DMS153 treated with DMSO at 0.1 percent for 48 hours (cell line): ENCODE measurements at regions not wholly inside any gene's neighbourhood (a gene's known extent, or its start where the extent isn't known, plus 50 kb on each side); places are given as distances from the start of the nearest gene placed in this dataset.
"Not testable (repeated sequence)": the region's sequence is repeated elsewhere in the genome, so short reads cannot be mapped to it uniquely, and the experiment has no call there.

Experiments used
- DNase-seq: peaks from one replicate; lab custom pipeline; 2025; ENCODE audit not compliant: unreplicated experiment; lab: John Stamatoyannopoulos, UW

GRCh38 chr19:29056535-29056934 is 156.4 kb downstream of the UQCRFS1 start:
- no peak for DNase-seq

- no peak for DNase-seq
These were observed 157.9 kb downstream of the UQCRFS1 start for GRCh38 chr19:29054886-29055675.

DNA sequence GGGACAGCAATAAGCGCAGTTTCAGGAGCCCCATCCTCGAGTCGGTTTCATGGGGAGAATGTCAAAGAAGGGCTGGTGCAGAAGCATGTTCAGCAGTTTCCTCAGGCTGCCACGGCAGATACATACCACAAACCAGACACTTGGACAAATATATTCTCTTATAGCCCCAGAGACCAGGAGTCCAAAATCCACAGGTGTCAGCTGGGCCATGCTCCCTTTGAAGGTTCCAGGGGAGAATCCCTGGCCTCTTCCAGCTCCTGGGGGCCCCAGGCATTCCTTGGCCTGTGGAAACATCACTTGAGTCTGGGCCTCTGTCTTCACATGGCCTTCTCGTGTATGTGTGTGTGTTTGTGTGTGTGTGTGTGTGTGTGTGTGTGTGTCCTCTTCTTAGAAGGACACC is 164.1 kb downstream of the UQCRFS1 start:
- DNase-seq, result no peak

DNA sequence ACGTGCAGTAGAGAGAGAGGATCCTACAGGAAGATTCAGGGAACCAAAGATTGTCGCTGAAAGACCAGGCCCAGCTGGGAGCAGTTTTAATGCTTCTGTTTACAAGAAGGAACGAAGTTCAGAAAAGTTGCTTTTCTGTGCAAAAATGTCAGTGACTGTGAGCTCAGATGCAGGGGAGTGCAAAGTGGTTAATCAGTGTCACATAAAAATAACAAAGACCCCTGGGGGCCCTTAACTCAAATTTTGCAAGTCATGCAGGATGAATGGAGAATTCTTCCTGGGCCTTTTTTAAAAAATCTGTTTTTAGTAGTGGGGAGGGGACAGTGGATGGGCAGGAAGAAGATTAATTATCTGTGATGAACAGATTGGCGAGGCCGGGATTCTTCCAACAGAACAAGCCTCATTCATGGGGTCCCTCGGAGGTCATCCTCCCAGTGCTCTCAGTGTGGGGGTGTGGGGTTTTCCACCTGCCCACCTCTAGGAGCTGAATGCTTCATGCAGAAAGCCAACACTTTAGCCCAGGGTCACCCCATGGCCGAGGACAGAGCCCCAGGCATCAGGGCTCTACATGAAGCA is 167.2 kb downstream of the UQCRFS1 start:
- DNase-seq, result no peak

GRCh38 chr19:29044037-29044436 is 168.9 kb downstream of the UQCRFS1 start:
- DNase-seq, result no peak

- DNase-seq, result no peak
These were observed 170.5 kb downstream of the UQCRFS1 start for GRCh38 chr19:29042450-29042849.

DNA sequence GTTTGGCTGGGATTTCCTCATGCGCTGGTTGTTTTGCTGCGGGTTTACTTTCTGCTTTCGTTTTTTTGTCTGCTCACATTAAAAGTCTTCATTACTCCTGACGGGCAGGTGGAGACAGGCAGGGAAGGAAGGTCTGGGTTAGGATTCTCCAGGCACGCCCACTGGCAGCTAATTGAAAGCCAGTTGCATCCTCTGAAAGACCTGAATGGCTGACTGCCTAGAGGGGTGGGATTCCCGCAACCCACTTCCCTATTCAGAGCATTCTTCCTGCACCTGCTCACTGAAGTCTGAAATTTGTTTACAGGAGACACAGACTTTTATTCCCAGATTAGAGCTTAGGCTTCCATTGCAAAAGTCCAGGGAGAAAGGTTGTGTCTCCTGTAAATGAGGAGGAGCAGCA is 172.0 kb downstream of the UQCRFS1 start:
- DNase-seq, result peak; percentile 9

- DNase-seq, result no peak
These were observed 172.7 kb downstream of the UQCRFS1 start for GRCh38 chr19:29040292-29040691.

DNA sequence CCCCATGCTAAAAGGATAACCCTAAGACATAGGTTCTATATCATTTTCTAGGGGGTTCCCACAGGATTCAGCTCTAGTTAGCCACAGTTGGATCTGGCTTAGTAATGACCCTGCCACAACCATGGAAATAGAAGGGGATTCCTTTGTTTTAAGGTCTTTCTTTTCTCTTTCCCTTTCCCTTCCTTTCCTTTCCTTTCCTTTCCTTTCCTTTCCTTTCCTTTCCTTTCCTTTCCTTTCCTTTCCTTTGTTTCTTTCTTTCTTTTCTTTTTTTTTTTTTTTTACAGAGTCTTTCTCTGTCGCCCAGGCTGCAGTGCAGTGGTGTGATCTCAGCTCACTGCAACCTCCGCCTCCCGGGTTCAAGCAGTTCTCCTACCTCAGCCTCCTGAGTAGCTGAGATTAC is 173.9 kb downstream of the UQCRFS1 start:
- not testable (repeated sequence) for DNase-seq

DNA sequence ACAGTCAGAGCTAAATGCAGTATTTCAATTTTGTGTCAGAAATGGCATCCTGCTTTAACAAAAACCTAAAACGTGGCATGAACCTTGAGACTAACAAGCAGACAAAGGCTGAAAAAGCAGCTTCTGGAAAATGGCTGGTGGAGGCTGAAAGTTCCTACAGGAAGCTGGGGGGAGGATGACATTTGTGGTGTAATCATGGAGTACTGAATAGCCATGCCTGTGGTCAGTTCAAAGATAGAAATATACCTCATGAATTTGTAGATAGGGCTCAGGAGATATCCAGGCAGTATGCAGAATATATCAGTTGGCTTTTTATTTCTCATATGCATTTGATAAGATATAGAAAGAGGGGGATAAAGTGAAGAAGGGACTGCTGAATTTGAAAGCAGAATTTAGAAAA is 181.7 kb downstream of the UQCRFS1 start:
- DNase-seq, result no peak

- DNase-seq, result no peak
These were observed 183.5 kb downstream of the UQCRFS1 start for GRCh38 chr19:29029268-29029958.

DNA sequence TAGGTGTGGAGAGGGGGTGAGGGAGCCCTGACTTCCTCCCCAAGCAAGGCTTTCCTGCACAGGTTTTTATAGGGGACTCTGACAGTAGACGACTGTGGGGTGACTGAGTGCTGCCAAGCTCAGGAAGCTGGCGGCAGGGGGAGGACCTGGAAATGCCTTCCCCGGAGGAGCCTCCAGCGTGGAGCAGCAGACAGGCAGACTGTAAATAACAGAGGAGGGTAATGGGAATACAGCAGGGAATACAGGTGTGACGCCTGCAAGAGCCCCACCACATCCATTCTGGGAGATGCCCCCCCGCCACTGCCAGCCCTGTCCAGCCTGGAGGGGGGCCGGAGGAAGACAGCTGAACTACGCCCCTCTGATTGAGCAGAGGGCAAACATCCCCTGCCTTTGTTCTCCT is 190.4 kb downstream of the UQCRFS1 start:
- DNase-seq, result no peak

- DNase-seq, result no peak
These were observed 190.8 kb downstream of the UQCRFS1 start for GRCh38 chr19:29022165-29022564.

- DNase-seq, result no peak
These were observed 191.6 kb downstream of the UQCRFS1 start for GRCh38 chr19:29021232-29021916.

GRCh38 chr19:29019403-29019802 is 193.5 kb downstream of the UQCRFS1 start:
- DNase-seq, result no peak

GRCh38 chr19:29018542-29018941 is 194.4 kb downstream of the UQCRFS1 start:
- DNase-seq, result no peak

DNA sequence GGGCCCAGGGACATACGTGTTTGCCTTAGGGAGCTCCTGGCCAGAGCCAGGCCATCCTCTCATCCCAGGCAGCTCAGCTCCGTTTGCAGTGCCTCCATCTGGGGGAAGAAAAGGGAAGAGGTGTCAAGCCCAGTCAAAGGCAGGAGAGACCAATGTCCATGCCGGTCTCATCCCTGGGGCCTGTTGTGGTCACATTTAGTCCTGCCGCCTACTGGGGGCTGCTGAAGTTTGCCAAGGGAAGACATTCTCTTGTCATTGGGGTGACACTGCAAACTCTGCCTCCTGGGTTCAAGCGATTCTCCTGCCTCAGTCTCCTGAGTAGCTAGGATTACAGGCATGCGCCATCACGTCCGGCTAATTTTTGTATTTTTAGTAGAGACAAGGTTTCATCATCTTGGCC is 195.2 kb downstream of the UQCRFS1 start:
- DNase-seq, result no peak

DNA sequence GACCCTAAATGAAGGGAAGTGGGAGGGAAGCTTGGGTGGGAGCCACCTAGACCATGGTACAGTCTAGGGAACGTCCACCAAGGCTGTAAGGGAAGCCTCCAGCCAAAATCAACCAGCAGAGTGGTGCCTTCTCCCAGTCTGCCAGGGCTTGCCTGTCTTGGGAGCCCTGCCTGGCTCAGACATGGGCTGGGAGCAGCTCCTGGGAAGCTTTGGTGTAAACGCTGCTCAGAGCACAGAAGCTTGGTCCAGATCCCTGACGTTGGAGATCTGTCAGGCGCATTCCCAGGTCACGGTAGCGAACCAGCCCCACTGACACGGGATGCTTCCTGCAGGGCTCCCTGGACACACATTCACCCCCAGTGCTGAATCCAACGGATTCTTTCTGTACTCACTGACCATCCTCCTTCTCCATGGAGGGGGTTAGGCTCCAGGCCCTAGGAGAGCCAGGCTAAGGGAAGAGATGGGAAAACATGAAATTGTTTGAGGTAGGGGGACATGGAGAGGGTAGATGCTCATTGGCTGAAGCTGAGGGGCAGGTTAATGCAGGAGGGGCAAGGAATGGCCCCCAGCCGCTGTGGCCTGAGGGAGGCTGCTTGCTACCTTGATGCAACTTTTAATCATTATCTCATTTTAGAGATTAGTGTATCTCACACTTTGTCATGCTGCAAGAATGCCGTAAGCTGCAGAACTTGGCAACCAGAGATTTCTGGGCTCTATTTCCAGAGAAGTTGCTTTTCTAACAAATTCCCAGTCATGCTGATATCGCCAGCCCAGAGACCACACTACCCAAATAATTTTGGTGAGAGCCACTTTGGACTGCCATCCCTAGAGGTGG is 195.8 kb downstream of the UQCRFS1 start:
- DNase-seq, result no peak

DNA sequence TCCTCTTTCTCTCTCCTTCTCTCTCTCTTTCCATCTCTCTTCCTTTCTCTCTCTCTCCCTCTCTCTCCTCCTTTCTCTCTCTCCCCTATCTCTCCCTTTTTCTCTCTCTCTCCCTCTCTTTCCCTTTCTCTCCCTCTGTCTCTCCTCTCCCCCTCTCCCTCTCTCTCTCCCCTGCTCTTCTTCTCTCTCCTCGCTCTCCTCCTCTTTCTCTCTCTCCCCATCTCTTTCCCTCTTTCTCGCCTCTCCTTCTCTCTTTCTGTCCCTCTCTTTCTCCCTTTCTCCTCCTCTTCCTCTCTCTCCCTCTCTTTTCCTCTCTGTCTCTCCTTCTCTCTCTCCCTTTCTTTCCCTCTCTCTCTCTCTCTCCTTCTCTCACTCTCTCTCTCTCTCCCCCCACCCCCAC is 196.6 kb downstream of the UQCRFS1 start:
- DNase-seq, result no peak

- no peak for DNase-seq
These were observed 197.4 kb downstream of the UQCRFS1 start for GRCh38 chr19:29015569-29015968.
